ENCODE measurements at regions not wholly inside any gene's neighbourhood (a gene's known extent, or its start where the extent isn't known, plus 50 kb on each side); places are given as distances from the start of the nearest gene placed in this dataset.

- Mint-ChIP-seq H3K36me3 (ENCODE audit: low read depth) (no peaks in the 10 kb centered on the region), H3K4me1 (ENCODE audit: low read depth) (no peaks in the 10 kb centered on the region), H3K27ac (no peak overlapping the region), H3K4me3 (no peak overlapping the region), H3K27me3 (ENCODE audit: low read depth) (no peaks in the 10 kb centered on the region), H3K9me3 (no peaks in the 10 kb centered on the region)
- CTCF ChIA-PET: no interaction called here
- no peak for DNase-seq
- intact Hi-C loops (cut with micrococcal nuclease): no loop called here
Observed at GRCh38 chr3:163915280-163915679, 1163.0 kb downstream of the SI start.

GRCh38 chr3:163914567-163914966, 1163.7 kb downstream of the SI start:
- intact Hi-C loops (cut with micrococcal nuclease): no loop called here
- no peaks in the 10 kb centered on the region for H3K9me3 Mint-ChIP-seq
- H3K27me3 Mint-ChIP-seq (ENCODE audit: low read depth): no peaks in the 10 kb centered on the region
- no peaks in the 10 kb centered on the region for H3K36me3 Mint-ChIP-seq (ENCODE audit: low read depth)
- no peaks in the 10 kb centered on the region for H3K4me1 Mint-ChIP-seq (ENCODE audit: low read depth)
- no peak overlapping the region for H3K27ac Mint-ChIP-seq
- DNase-seq: no peak
- H3K4me3 Mint-ChIP-seq: no peak overlapping the region
- CTCF ChIA-PET: no interaction called here

GRCh38 chr3:163891771-163892170, 1186.5 kb downstream of the SI start:
- H3K4me3 Mint-ChIP-seq: no peak overlapping the region
- H3K9me3 Mint-ChIP-seq: no peaks in the 10 kb centered on the region
- H3K4me1 Mint-ChIP-seq (ENCODE audit: low read depth): no peaks in the 10 kb centered on the region
- CTCF ChIA-PET: no interaction called here
- intact Hi-C loops (cut with micrococcal nuclease): no loop called here
- no peaks in the 10 kb centered on the region for H3K36me3 Mint-ChIP-seq (ENCODE audit: low read depth)
- no peaks in the 10 kb centered on the region for H3K27me3 Mint-ChIP-seq (ENCODE audit: low read depth)
- no peak overlapping the region for H3K27ac Mint-ChIP-seq
- DNase-seq: no peak

- Mint-ChIP-seq H3K27me3 (ENCODE audit: low read depth) (no peaks in the 10 kb centered on the region), H3K4me1 (ENCODE audit: low read depth) (no peaks in the 10 kb centered on the region), H3K9me3 (no peaks in the 10 kb centered on the region), H3K4me3 (no peak overlapping the region), H3K27ac (no peak overlapping the region), H3K36me3 (ENCODE audit: low read depth) (no peaks in the 10 kb centered on the region)
- no peak for DNase-seq
- intact Hi-C loops (cut with micrococcal nuclease): no loop called here
- CTCF ChIA-PET: no interaction called here
Observed at GRCh38 chr3:163890661-163891060, 1187.6 kb downstream of the SI start.

- Mint-ChIP-seq H3K4me3 (no peak overlapping the region), H3K27me3 (ENCODE audit: low read depth) (no peaks in the 10 kb centered on the region), H3K4me1 (ENCODE audit: low read depth) (no peaks in the 10 kb centered on the region), H3K27ac (no peak overlapping the region), H3K9me3 (peaks cover 28% of the 10 kb centered on the region), H3K36me3 (ENCODE audit: low read depth) (no peaks in the 10 kb centered on the region)
- intact Hi-C loops (cut with micrococcal nuclease): no loop called here
- DNase-seq: no peak
- CTCF ChIA-PET: interaction anchor here (0.9 kb wide), 1 partner anchor 152 kb away, joined by 3 read pairs; no protein-coding TSS in a partner anchor
Observed at GRCh38 chr3:163879172-163879571, 1199.1 kb downstream of the SI start.

- intact Hi-C loops (cut with micrococcal nuclease): no loop called here
- CTCF ChIA-PET: interaction anchor here (0.6 kb wide), 1 partner anchor 1188 kb away, joined by 3 read pairs; no protein-coding TSS in a partner anchor
- Mint-ChIP-seq H3K4me1 (ENCODE audit: low read depth) (no peaks in the 10 kb centered on the region), H3K27ac (no peak overlapping the region), H3K36me3 (ENCODE audit: low read depth) (no peaks in the 10 kb centered on the region), H3K27me3 (ENCODE audit: low read depth) (no peaks in the 10 kb centered on the region), H3K4me3 (no peak overlapping the region), H3K9me3 (peaks cover 29% of the 10 kb centered on the region)
- no peak for DNase-seq
Observed at GRCh38 chr3:163878396-163878795, 1199.9 kb downstream of the SI start.

GRCh38 chr3:163877805-163878204, 1200.5 kb downstream of the SI start:
- DNase-seq: no peak
- CTCF ChIA-PET: interaction anchor here (0.6 kb wide), 1 partner anchor 1188 kb away, joined by 3 read pairs; no protein-coding TSS in a partner anchor
- Mint-ChIP-seq H3K9me3 (peaks cover 29% of the 10 kb centered on the region), H3K27ac (no peak overlapping the region), H3K4me1 (ENCODE audit: low read depth) (no peaks in the 10 kb centered on the region), H3K36me3 (ENCODE audit: low read depth) (no peaks in the 10 kb centered on the region), H3K4me3 (no peak overlapping the region), H3K27me3 (ENCODE audit: low read depth) (no peaks in the 10 kb centered on the region)
- intact Hi-C loops (cut with micrococcal nuclease): no loop called here

GRCh38 chr3:163863146-163863545, 1215.2 kb downstream of the SI start:
- intact Hi-C loops (cut with micrococcal nuclease): no loop called here

GRCh38 chr3:163852233-163852632, 1226.1 kb downstream of the SI start:
- CTCF ChIA-PET: no interaction called here
- intact Hi-C loops (cut with micrococcal nuclease): no loop called here
- no peaks in the 10 kb centered on the region for H3K4me1 Mint-ChIP-seq (ENCODE audit: low read depth)
- no peaks in the 10 kb centered on the region for H3K36me3 Mint-ChIP-seq (ENCODE audit: low read depth)
- H3K4me3 Mint-ChIP-seq: no peak overlapping the region
- DNase-seq: no peak
- peaks cover under 1% of the 10 kb centered on the region for H3K9me3 Mint-ChIP-seq
- no peaks in the 10 kb centered on the region for H3K27me3 Mint-ChIP-seq (ENCODE audit: low read depth)
- no peak overlapping the region for H3K27ac Mint-ChIP-seq

More at GRCh38 chr3:163863146-163863545, 1215.2 kb downstream of the SI start:
- Mint-ChIP-seq H3K36me3 (ENCODE audit: low read depth) (no peaks in the 10 kb centered on the region), H3K9me3 (peaks cover 3% of the 10 kb centered on the region), H3K4me1 (ENCODE audit: low read depth) (no peaks in the 10 kb centered on the region), H3K4me3 (no peak overlapping the region), H3K27me3 (ENCODE audit: low read depth) (no peaks in the 10 kb centered on the region), H3K27ac (no peak overlapping the region)
- no peak for DNase-seq
- CTCF ChIA-PET: no interaction called here

- Mint-ChIP-seq H3K4me3 (no peak overlapping the region), H3K27ac (no peak overlapping the region), H3K27me3 (ENCODE audit: low read depth) (no peaks in the 10 kb centered on the region), H3K4me1 (ENCODE audit: low read depth) (no peaks in the 10 kb centered on the region), H3K9me3 (peaks cover 6% of the 10 kb centered on the region), H3K36me3 (ENCODE audit: low read depth) (no peaks in the 10 kb centered on the region)
- intact Hi-C loops (cut with micrococcal nuclease): no loop called here
- DNase-seq: no peak
- CTCF ChIA-PET: interaction anchor here (0.6 kb wide), 1 partner anchor 11 kb away, joined by 4 read pairs; no protein-coding TSS in a partner anchor
Observed at GRCh38 chr3:163838769-163839168, 1239.5 kb downstream of the SI start.

GRCh38 chr3:163832547-163832946, 1245.7 kb downstream of the SI start:
- DNase-seq: no peak
- no peak overlapping the region for H3K4me3 Mint-ChIP-seq
- no peaks in the 10 kb centered on the region for H3K4me1 Mint-ChIP-seq (ENCODE audit: low read depth)
- CTCF ChIA-PET: no interaction called here
- intact Hi-C loops (cut with micrococcal nuclease): no loop called here
- no peaks in the 10 kb centered on the region for H3K27me3 Mint-ChIP-seq (ENCODE audit: low read depth)
- H3K27ac Mint-ChIP-seq: no peak overlapping the region
- H3K9me3 Mint-ChIP-seq: peaks cover 5% of the 10 kb centered on the region
- no peaks in the 10 kb centered on the region for H3K36me3 Mint-ChIP-seq (ENCODE audit: low read depth)

GRCh38 chr3:163821841-163822240, 1256.5 kb downstream of the SI start:
- Mint-ChIP-seq H3K27me3 (ENCODE audit: low read depth) (no peaks in the 10 kb centered on the region), H3K36me3 (ENCODE audit: low read depth) (no peaks in the 10 kb centered on the region), H3K27ac (no peak overlapping the region), H3K4me3 (no peak overlapping the region), H3K9me3 (no peaks in the 10 kb centered on the region), H3K4me1 (ENCODE audit: low read depth) (no peaks in the 10 kb centered on the region)
- DNase-seq: no peak
- intact Hi-C loops (cut with micrococcal nuclease): no loop called here
- CTCF ChIA-PET: no interaction called here

GRCh38 chr3:163817015-163817414, 1261.3 kb downstream of the SI start:
- intact Hi-C loops (cut with micrococcal nuclease): no loop called here
- Mint-ChIP-seq H3K4me3 (no peak overlapping the region), H3K4me1 (ENCODE audit: low read depth) (no peaks in the 10 kb centered on the region), H3K9me3 (peaks cover 4% of the 10 kb centered on the region), H3K27ac (no peak overlapping the region), H3K36me3 (ENCODE audit: low read depth) (no peaks in the 10 kb centered on the region), H3K27me3 (ENCODE audit: low read depth) (no peaks in the 10 kb centered on the region)
- CTCF ChIA-PET: no interaction called here
- DNase-seq: no peak

GRCh38 chr3:163813935-163814334, 1264.4 kb downstream of the SI start:
- intact Hi-C loops (cut with micrococcal nuclease): no loop called here
- Mint-ChIP-seq H3K4me1 (ENCODE audit: low read depth) (no peaks in the 10 kb centered on the region), H3K36me3 (ENCODE audit: low read depth) (no peaks in the 10 kb centered on the region), H3K4me3 (no peak overlapping the region), H3K9me3 (peaks cover 11% of the 10 kb centered on the region), H3K27ac (no peak overlapping the region), H3K27me3 (ENCODE audit: low read depth) (no peaks in the 10 kb centered on the region)
- no peak for DNase-seq
- CTCF ChIA-PET: no interaction called here

All from activated naive CD4-positive, alpha-beta T cell treated with anti-CD3 and anti-CD28 coated beads for 36 hours (primary cell).